ENCODE measurements at regions not wholly inside any gene's neighbourhood (a gene's known extent, or its start where the extent isn't known, plus 50 kb on each side); places are given as distances from the start of the nearest gene placed in this dataset.

- H3K4me3 ChIP-seq (ENCODE audit: low read length, poor library complexity, severe bottlenecking) = no peak overlapping the region
- H2AFZ ChIP-seq (ENCODE audit: low read length) = no peak overlapping the region
- TF ChIP-seq EZH2phosphoT487 (IDR thresholded peaks at IDR 0.05; ENCODE audit: borderline replicate concordance) = no peak
- TF ChIP-seq, protein P1, sequence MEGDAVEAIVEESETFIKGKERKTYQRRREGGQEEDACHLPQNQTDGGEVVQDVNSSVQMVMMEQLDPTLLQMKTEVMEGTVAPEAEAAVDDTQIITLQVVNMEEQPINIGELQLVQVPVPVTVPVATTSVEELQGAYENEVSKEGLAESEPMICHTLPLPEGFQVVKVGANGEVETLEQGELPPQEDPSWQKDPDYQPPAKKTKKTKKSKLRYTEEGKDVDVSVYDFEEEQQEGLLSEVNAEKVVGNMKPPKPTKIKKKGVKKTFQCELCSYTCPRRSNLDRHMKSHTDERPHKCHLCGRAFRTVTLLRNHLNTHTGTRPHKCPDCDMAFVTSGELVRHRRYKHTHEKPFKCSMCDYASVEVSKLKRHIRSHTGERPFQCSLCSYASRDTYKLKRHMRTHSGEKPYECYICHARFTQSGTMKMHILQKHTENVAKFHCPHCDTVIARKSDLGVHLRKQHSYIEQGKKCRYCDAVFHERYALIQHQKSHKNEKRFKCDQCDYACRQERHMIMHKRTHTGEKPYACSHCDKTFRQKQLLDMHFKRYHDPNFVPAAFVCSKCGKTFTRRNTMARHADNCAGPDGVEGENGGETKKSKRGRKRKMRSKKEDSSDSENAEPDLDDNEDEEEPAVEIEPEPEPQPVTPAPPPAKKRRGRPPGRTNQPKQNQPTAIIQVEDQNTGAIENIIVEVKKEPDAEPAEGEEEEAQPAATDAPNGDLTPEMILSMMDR (conservative IDR thresholded peaks at IDR 0.05; ENCODE audit: low read length) = peak; percentile 65
Measured at GRCh38 chr7:67484244-67484751, 487.7 kb downstream of the TYW1 start.

DNA sequence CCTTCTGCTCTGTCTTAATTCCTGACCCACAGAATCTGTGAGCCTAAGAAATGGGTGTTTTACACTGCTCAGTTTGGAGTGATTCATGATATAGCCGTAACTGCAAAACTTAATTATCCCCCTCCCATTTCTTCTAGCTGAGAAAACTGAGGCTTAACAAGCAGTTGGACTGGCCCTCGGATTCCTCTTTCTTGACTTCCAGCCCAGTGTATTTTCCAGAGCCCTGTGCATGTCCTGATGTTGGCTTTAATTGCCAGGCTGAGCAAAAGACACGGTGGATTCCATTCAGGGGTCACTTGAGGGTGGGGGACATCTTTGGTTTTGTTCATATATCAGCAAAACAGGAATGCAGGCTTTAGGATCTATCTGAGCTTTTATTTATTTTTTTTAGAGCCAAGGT lies 489.8 kb downstream of the TYW1 start:
- no peak overlapping the region for H3K4me2 ChIP-seq (ENCODE audit: low read depth, low read length, poor library complexity, severe bottlenecking)
- no peaks in the 10 kb centered on the region for H3K27me3 ChIP-seq (ENCODE audit: insufficient read depth, low read length, poor library complexity, severe bottlenecking)
- H3F3A ChIP-seq (ENCODE audit: low read depth) = no peaks in the 10 kb centered on the region
- no peak overlapping the region for H2AFZ ChIP-seq (ENCODE audit: low read length)
- no peak overlapping the region for H3K9ac ChIP-seq (ENCODE audit: low read depth, low read length, poor library complexity, severe bottlenecking)
- H3K79me2 ChIP-seq (ENCODE audit: insufficient read depth, low read length) = no peaks in the 10 kb centered on the region
- no peaks in the 10 kb centered on the region for H4K20me1 ChIP-seq (ENCODE audit: insufficient read depth, low read length, poor library complexity, severe bottlenecking)
- TF ChIP-seq, protein P1 (conservative IDR thresholded peaks at IDR 0.05; ENCODE audit: low read length) = no peak
- no peak for TF ChIP-seq EZH2phosphoT487 (IDR thresholded peaks at IDR 0.05; ENCODE audit: borderline replicate concordance)
- H3K9me2 ChIP-seq (replicated peaks; ENCODE audit: low read depth, low read length) = no peaks in the 10 kb centered on the region
- no peak overlapping the region for H3K4me3 ChIP-seq (ENCODE audit: low read length, poor library complexity, severe bottlenecking)
- no peaks in the 10 kb centered on the region for H3K36me3 ChIP-seq (ENCODE audit: insufficient read depth, low read length)
- H3K4me1 ChIP-seq (ENCODE audit: insufficient read depth, low read length, poor library complexity, severe bottlenecking) = no peaks in the 10 kb centered on the region
- H3K9me3 ChIP-seq (ENCODE audit: insufficient read depth, low read depth, low read length) = no peaks in the 10 kb centered on the region

More at GRCh38 chr7:67484244-67484751, 487.7 kb downstream of the TYW1 start:
- Histone ChIP-seq H3K27me3 (ENCODE audit: insufficient read depth, low read length, poor library complexity, severe bottlenecking) (no peaks in the 10 kb centered on the region), H3K36me3 (ENCODE audit: insufficient read depth, low read length) (no peaks in the 10 kb centered on the region), H3K9ac (ENCODE audit: low read depth, low read length, poor library complexity, severe bottlenecking) (no peak overlapping the region), H3K9me2 (replicated peaks; ENCODE audit: low read depth, low read length) (no peaks in the 10 kb centered on the region), H3K9me3 (ENCODE audit: insufficient read depth, low read depth, low read length) (no peaks in the 10 kb centered on the region), H4K20me1 (ENCODE audit: insufficient read depth, low read length, poor library complexity, severe bottlenecking) (no peaks in the 10 kb centered on the region), H3K4me2 (ENCODE audit: low read depth, low read length, poor library complexity, severe bottlenecking) (no peak overlapping the region), H3F3A (ENCODE audit: low read depth) (no peaks in the 10 kb centered on the region), H3K4me1 (ENCODE audit: insufficient read depth, low read length, poor library complexity, severe bottlenecking) (no peaks in the 10 kb centered on the region), H3K79me2 (ENCODE audit: insufficient read depth, low read length) (no peaks in the 10 kb centered on the region)

DNA sequence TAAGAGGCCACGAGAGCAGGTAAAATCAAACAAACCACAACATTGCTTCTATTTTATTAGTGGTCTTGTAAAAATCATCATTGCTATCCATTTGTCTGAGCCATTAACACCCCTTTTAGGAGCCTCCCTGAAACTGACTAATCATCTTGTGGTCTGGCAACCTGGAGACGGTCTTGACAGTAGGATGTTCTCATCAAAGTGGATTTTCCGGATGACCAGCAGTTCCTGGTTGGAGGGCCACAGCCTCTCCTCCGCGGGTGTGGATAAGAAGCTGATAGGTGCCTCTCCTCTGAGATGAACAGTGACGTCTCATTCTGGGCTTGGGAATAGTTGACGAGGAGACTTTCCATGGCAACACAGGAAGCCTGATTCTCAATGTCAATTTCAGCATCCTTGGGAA lies 490.7 kb downstream of the TYW1 start:
- Histone ChIP-seq H3K36me3 (ENCODE audit: insufficient read depth, low read length) (no peaks in the 10 kb centered on the region), H3K27me3 (ENCODE audit: insufficient read depth, low read length, poor library complexity, severe bottlenecking) (no peaks in the 10 kb centered on the region), H3K9ac (ENCODE audit: low read depth, low read length, poor library complexity, severe bottlenecking) (no peak overlapping the region), H3K4me3 (ENCODE audit: low read length, poor library complexity, severe bottlenecking) (no peak overlapping the region), H3F3A (ENCODE audit: low read depth) (no peaks in the 10 kb centered on the region), H3K9me3 (ENCODE audit: insufficient read depth, low read depth, low read length) (no peaks in the 10 kb centered on the region), H2AFZ (ENCODE audit: low read length) (no peak overlapping the region), H4K20me1 (ENCODE audit: insufficient read depth, low read length, poor library complexity, severe bottlenecking) (no peaks in the 10 kb centered on the region), H3K4me1 (ENCODE audit: insufficient read depth, low read length, poor library complexity, severe bottlenecking) (no peaks in the 10 kb centered on the region), H3K9me2 (replicated peaks; ENCODE audit: low read depth, low read length) (no peaks in the 10 kb centered on the region), H3K4me2 (ENCODE audit: low read depth, low read length, poor library complexity, severe bottlenecking) (no peak overlapping the region), H3K79me2 (ENCODE audit: insufficient read depth, low read length) (no peaks in the 10 kb centered on the region)
- TF ChIP-seq, protein P1 (conservative IDR thresholded peaks at IDR 0.05; ENCODE audit: low read length) = no peak
- no peak for TF ChIP-seq EZH2phosphoT487 (IDR thresholded peaks at IDR 0.05; ENCODE audit: borderline replicate concordance)
